ENCODE measurements at regions not wholly inside any gene's neighbourhood (a gene's known extent, or its start where the extent isn't known, plus 50 kb on each side); places are given as distances from the start of the nearest gene placed in this dataset.

DNA sequence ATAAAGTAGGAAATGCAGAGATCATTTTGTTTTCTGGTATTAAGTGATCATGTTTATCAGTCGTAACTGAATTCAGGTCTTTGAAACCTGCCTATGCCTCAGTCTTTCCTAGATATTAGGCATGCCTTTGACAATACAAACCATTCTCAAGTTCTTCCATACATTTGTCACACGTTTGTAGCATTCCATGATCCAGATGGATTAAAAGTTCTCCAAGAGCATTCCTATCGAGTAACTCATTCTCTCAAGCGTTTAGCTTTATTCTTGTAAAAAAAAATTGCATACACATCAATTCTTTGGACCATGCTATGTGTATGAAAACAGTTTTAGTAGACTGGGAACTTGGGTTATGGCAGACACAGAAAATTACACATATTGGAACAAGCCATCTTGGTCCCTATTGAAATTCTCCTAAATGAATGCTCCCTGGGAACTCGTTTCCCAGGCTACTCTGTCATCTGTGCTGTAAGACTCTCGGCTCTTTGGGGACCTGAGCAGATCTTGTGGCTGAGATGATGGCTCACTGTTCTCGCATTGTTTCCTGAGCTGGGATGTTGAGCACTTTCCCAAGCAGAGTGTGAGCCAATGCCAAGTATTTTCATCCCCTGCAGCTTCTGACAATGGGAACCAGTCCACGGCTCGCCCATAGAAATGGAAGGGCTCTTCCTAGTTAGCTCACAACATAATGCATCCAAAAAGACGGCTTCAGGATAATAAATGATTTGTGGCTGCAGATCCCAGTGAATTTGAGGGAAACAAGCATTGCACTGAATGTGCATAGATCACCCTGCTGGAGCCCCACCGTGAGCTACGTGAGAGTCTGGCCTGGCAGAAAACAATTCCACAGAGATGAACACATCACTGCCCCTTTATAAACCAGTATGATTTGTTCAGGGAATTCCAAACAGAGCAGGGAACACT lies 230.2 kb downstream of the IRX1 start:
- no peak for DNase-seq

GRCh38 chr5:3827624-3828023 lies 232.0 kb downstream of the IRX1 start:
- DNase-seq, result no peak

GRCh38 chr5:3828761-3829160 lies 233.1 kb downstream of the IRX1 start:
- no peak for DNase-seq

- DNase-seq, result no peak
These were observed 237.9 kb downstream of the IRX1 start for GRCh38 chr5:3833566-3833965.

GRCh38 chr5:3835811-3836210 lies 240.2 kb downstream of the IRX1 start:
- no peak for DNase-seq

DNA sequence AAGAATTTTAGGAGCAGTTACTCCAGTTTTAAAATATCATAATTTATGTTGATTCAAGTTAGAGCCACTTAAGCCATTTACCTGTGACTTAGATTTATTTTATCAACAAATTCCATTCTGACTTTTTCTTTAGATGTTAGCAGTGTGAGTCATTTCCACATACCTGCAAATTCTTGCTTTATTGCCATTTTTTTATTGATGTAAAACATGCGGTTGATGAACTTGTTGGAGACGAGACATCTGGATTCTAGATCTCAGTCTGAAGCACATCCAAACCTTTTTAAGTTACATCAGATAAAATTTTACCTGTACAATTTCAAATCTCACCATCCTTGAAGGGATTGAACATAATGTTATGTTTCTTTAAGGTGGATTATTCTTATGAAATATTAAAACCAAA lies 240.9 kb downstream of the IRX1 start:
- DNase-seq, result no peak

GRCh38 chr5:3837506-3837905 lies 241.9 kb downstream of the IRX1 start:
- no peak for DNase-seq

DNA sequence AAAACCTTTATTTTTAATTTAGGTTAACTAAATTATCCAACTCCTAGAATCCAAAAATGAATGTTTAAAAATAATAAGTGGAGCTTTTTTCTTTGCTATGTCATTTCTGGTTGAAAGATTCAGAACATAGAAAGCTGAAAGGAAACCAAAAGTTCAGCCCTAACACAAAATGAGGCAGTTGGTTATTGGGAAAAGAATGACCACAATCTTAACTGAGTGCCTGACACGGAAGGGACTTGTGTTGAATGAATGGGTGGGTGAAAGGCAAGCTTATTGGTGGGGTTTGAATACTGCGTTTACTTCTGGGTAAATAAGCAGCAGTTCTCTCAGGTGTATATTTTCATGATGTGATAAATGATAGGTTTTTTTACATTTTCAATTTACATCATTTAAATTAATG lies 243.5 kb downstream of the IRX1 start:
- no peak for DNase-seq

GRCh38 chr5:3842591-3842990 lies 247.0 kb downstream of the IRX1 start:
- no peak for DNase-seq

- DNase-seq, result peak in 1 of 14 donors; percentile 17
These were observed 248.1 kb downstream of the IRX1 start for GRCh38 chr5:3843706-3844105.

- DNase-seq, result no peak
These were observed 248.6 kb downstream of the IRX1 start for GRCh38 chr5:3844266-3844665.

- no peak for DNase-seq
These were observed 249.6 kb downstream of the IRX1 start for GRCh38 chr5:3845230-3845629.

GRCh38 chr5:3852161-3852916 lies 256.7 kb downstream of the IRX1 start:
- DNase-seq, result no peak

DNA sequence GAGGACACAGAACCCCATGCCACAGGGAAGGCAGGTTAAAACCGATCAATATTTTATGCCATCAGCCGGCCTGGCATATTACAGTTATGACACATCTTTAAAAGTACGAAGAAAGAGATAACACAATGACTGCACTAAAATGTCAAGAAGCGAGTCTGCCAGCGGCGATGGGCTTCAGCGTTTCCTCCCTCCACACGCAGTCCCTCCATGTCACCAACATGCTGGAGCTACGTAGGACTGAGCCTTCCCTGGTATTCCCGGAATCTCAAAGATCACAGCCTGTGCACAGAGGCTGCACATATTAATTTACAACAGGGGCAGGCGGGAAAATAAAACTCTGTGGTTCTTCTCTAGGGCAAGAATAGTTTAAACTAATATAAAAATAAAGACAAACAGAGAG lies 257.7 kb downstream of the IRX1 start:
- DNase-seq, result no peak

- no peak for DNase-seq
These were observed 258.7 kb downstream of the IRX1 start for GRCh38 chr5:3854188-3854821.

GRCh38 chr5:3856036-3856435 lies 260.4 kb downstream of the IRX1 start:
- no peak for DNase-seq

GRCh38 chr5:3858524-3858923 lies 262.9 kb downstream of the IRX1 start:
- no peak for DNase-seq

DNA sequence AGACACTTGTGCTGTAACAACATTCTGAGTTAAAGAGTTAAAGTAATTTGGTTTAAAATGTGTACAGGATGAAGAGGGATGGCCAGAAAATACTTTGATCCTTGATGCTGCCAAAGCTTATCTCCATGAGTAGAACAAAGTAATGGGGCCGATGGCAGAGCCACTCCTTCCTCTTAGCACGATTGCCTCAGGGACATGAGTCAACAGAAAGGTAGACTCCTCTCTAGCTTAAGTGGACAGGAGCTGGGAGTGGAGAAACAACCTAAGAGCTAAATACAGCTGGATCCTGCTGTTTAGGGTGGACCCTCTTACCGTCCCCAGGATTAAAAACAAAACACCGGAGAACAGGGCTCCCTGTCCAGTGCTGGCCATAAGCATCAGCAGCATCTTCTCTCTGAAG lies 267.3 kb downstream of the IRX1 start:
- no peak for DNase-seq

- DNase-seq, result no peak
These were observed 279.5 kb downstream of the IRX1 start for GRCh38 chr5:3875144-3875543.

GRCh38 chr5:3878267-3878666 lies 282.6 kb downstream of the IRX1 start:
- no peak for DNase-seq

GRCh38 chr5:3883040-3883439 lies 287.4 kb downstream of the IRX1 start:
- DNase-seq, result no peak

DNA sequence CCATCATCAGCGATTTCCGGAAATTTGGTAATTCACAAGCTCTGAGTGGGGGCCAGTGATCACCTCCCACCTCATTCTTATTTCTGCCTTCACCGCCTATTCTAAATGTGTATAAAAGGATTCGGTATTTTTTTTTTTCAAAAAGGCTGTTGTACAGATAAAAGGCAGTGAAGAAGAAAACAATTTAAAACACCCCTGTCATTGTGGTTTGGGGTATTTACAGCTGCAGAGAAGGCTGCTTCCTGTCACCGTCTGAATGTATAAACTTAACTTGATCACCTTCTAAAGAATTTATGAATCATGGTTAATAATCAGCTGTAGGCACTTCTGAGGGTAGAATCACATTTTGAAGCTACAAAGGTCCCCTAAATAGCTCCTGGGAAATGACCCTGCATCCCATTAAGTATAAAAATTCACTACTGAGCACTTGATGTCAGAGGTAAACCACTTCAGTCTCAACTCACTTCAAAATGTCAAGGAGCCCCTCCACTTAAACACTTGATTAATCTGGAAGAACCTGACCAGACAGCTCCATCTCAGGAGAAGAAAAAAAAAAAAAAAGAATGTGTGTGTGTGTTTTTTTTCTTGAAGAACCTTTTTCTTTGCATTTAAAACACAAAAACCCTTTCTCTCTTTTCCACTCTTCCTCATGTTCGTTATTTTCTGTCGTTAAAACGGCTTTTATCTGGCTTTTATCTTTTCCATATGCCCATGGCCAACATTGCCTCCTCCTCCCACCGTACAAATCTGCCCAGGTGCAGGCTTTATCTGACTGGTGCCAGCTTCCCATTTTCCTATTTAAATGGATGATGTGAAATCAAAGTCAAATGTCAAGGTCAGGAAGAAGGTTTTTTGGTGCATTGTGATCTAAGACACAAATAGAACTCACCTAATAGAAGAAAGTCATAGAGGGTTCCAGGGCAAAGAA lies 291.2 kb downstream of the IRX1 start:
- no peak for DNase-seq
